Brain pericyte (primary cell): ENCODE measurements at regions not wholly inside any gene's neighbourhood (a gene's known extent, or its start where the extent isn't known, plus 50 kb on each side); places are given as distances from the start of the nearest gene placed in this dataset.

Experiments used
- DNase-seq: peaks from one replicate; pipeline ENCODE4 v3.0.0-alpha.2; 2012; ENCODE audit warnings: low read depth, low spot score

GRCh38 chr19:27759896-27760295 is 1453.1 kb downstream of the UQCRFS1 start:
- no peak for DNase-seq

- DNase-seq, result no peak
These were observed 1454.1 kb downstream of the UQCRFS1 start for GRCh38 chr19:27758626-27759505.

DNA sequence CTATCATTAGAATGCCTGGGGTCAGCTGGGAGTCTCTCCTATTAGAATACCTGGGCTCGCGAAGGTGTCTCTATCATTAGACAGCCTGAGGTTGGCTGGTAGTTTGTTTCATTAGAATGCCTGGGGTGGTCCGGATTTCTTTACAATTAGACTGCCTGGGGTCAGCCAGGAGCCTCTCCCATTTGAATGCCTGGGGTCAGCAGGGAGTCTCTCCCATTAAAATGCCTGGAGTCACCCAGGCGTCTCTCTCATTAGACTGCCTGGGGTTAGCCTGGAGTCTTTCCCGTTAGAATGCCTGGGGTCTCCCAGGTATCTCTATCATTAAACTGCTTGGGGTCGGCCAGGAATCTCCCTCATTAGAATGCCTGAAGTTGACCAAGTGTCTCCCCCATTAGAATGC is 1458.3 kb downstream of the UQCRFS1 start:
- DNase-seq, result no peak

- DNase-seq, result no peak
These were observed 1459.3 kb downstream of the UQCRFS1 start for GRCh38 chr19:27753622-27754021.

GRCh38 chr19:27752530-27753184 is 1460.3 kb downstream of the UQCRFS1 start:
- DNase-seq, result no peak

DNA sequence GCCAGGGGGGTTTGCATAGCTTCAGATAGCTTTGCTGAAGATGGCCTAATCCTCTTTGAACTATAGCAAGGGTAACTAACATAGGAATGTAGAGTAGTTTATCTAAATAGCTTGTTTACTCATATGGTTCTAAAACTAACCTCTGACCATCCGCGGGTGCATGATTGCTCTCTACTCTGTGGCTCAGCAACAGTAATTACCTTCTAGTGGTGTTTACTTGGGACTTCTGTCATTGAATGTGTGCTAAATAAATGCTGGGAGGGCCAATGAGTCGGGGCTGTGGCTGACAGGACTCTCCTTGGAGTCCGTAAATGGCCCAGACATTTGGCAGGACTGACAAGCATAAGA is 1461.9 kb downstream of the UQCRFS1 start:
- DNase-seq, result no peak

DNA sequence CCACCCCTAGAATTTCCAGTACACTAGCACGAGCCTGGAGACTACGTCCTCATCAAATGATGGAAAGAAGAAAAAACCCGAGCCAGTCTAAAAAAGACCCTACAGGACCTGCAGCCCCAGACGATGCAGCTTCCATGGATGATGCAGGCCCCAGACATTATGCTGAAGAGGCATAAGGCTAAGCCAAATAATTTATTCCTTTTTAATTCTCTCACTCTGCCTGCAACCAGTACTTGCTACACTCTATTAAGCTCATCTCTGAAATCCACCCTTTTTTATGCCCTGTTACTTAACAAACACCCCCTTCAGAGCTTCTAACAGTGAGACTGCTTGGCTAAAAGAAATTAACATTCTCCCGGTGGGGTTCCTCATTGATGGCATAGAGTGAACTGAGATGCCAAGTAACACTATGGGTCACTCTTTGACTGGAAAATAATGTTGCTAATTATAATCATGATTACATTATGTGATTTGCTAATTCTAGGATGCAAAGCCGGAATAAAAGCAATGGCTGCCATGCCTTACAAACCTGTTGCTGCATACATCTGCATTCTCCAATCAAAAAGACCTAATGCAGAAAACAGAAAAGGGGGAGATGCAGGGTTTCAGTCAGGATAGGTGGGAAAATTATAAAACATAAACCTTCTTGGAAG is 1462.4 kb downstream of the UQCRFS1 start:
- DNase-seq, result no peak

DNA sequence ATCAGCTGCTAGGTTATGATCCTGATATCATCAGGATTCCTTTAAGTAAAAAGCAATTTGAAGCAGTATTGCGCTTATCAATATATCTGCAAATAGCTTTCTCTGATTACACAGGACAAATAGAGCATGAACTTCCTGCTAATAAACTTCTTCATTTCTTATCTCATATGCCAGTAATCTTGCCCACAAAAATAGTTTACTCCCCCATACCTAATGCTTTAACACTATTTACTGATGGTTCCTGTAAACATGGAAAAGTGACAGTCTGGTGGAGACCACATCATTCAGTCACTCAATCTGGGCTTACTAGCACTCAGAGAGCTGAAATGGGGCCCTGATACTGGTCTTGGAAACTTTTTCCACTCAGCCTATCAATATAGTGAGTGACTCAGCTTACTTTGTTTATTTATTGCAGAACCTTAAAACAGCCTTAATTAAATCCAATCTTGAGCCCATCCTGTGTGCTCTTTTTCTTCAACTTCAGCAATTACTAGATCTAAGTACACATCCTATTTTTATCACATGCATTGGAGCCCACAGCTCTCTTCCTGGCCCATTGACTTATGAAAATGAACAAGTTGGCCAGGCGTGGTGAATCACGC is 1464.3 kb downstream of the UQCRFS1 start:
- no peak for DNase-seq

- DNase-seq, result no peak
These were observed 1466.1 kb downstream of the UQCRFS1 start for GRCh38 chr19:27746691-27747380.

DNA sequence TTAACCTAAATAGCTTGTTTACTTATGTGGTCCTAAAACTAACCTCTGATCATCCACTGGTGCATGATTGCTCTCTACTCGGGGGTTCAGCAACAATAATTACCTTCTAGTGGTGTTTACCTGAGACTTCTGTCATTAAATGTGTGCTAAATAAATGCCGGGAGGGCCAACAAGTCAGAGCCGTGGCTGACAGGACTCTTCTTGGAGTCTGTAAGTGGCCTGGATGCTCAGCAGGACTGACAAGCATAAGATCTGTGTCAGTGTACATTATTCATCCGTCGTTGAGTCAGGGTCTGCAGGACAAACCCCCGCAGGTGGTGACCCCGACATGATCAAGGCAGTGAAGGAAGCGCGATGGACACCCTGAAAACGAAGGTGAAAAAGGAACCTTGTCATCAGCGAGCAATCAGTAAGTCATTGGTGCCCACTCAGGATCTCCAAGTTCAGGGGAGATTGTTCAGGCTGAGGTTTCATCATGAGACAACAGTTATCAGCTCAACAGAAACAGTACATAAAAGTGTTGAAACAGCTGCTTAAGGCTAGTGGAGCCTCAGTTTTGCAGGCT is 1466.9 kb downstream of the UQCRFS1 start:
- no peak for DNase-seq

GRCh38 chr19:27744926-27745768 is 1467.8 kb downstream of the UQCRFS1 start:
- no peak for DNase-seq

GRCh38 chr19:27742041-27742440 is 1470.9 kb downstream of the UQCRFS1 start:
- DNase-seq, result no peak

- no peak for DNase-seq
These were observed 1471.7 kb downstream of the UQCRFS1 start for GRCh38 chr19:27741236-27741635.

DNA sequence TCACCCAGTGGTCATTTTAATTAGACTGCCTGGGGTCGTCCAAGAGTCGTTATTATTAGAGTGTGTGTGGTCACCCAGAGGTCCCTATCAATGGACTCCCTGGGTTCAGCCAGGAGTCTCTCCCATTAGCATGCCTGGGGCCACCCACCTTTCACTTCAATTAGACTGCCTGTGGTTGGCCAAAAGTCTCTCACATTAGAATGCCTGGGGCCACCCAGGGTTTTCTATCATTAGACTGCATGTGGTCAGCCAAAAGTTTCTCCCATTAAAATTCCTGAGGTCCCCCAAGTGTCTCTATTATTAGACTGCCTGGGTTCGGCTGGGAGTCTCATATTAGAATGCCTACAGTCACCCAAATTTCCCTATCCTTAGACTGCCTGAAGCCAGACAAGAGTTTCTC is 1472.6 kb downstream of the UQCRFS1 start:
- DNase-seq, result no peak

DNA sequence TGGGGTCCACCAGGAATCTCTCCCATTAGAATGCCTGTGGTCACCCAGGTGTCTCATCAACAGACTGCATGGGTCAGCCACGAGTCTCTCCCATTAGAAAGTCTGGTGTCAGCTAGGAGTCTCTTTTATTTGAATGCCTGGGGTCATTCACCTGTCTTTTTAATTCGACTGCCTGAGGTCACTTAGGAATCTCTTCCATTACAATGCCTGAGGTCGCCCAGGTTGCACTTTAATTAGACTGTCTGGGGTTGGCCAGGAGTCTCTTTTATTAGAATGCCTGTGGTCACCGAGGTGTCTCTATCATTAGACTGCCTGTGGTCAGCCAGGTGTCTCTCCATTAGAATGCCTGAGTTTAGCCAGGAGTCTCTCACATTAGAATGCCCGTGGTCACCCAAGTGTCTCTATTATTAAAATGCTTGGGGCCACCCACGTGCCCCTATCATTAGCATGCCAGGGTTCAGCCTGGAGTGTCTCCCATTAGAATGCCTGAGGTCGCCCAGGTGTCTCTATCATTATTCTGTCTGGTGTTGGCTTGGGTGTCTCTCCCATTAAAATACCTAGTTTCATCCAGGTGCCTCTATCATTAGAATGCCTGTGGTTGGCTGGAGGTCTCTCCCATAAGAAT is 1474.3 kb downstream of the UQCRFS1 start:
- no peak for DNase-seq

GRCh38 chr19:27736225-27736624 is 1476.7 kb downstream of the UQCRFS1 start:
- DNase-seq, result no peak

- no peak for DNase-seq
These were observed 1477.6 kb downstream of the UQCRFS1 start for GRCh38 chr19:27735314-27735713.

- DNase-seq, result no peak
These were observed 1478.3 kb downstream of the UQCRFS1 start for GRCh38 chr19:27734496-27735220.

GRCh38 chr19:27733551-27734266 is 1479.2 kb downstream of the UQCRFS1 start:
- no peak for DNase-seq
